HG03575 (cell line): ENCODE measurements at regions not wholly inside any gene's neighbourhood (a gene's known extent, or its start where the extent isn't known, plus 50 kb on each side); places are given as distances from the start of the nearest gene placed in this dataset.

Experiments
- ATAC-seq: cut with Tn5 transposase; IDR thresholded peaks from one replicate; pipeline ENCODE4 v1.9.1; 2021; ENCODE audit not compliant: unreplicated experiment, insufficient number of reproducible peaks, low FRiP score; ENCODE audit errors: extremely low read depth

GRCh38 chr2:156023229-156023869 is 309.2 kb downstream of the NR4A2 start:
- ATAC-seq: peak; percentile 69

DNA sequence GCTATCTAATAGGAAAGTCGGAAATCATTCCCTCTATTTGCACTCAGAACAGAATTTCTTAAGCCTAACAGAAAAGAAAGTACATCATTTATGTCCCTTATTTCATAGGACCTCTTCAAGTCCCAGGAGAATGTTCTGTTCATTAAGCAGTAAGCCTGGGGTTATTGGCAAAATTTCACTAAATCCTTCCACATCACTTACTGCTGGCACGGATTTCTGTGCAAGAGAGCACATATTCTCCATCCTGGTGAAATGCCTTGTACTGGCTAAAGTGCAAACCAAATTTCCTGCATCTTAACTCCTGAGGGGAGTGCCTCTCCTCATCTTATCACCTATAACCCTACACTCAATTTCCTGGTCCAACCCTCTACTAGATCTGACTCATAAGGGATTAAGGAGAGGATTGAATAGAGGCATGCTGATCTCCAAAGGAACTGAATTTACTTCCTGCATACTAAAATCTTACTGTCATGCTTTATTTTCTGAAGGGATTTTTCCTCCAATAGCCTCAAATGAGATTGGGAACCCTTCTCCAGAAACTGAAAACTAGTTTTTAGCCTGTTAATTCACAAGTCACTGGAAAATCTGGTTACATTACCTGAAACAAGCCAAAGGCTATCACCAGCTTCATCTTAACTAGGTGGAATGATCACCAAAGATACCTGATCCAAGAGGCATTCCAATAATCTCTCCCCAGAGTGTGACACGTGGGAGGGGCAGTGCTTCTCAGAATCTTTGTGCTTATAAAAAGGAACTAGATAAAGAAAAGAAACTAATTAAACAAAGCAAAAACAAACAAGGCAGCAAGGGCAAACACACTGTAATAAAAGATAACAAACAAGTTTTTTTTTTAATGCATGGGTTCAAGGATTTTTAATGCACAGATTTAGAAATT is 311.1 kb downstream of the NR4A2 start:
- no peak for ATAC-seq

DNA sequence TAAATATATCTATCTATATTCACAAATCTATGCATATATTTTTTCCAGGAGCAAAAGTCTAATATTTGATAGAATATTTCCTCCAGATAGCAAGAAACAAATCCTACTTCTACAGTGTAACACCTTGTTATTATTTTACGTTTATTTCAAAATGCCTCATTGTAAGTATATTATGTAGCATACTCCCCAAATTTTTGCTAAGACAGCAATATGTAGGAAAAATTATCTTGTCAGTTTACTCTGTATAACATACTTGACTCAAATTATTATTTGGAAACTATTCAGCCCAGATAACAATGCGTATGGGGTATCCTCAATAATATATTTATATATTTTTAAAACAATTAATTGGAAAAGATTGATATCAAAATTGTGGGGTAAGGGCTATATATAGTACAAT is 313.2 kb downstream of the NR4A2 start:
- no peak for ATAC-seq

DNA sequence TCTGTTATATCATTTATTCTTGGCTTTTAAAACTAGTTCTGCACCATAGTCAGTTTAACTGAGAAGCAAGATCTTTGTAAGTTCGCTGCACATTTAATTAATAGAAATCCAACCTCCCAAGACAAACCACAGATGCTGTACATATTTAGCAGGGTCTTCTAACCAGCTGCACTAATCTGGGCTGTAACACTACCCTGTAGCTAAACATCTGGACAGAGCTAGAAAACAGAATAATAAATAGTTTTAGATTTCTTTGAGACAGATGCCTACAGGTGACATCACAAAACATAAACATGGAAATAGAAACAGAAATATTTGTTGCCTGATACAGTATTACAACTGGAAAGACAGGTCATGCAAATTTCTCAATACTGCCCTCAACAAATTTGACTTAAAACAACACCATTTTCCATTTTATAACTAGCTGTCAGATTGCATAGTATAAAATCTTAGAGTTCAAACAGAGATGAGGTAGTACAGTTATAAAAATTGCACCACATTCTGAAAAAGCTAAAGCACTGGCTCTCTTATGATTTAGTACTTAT is 315.1 kb downstream of the NR4A2 start:
- ATAC-seq: no peak

DNA sequence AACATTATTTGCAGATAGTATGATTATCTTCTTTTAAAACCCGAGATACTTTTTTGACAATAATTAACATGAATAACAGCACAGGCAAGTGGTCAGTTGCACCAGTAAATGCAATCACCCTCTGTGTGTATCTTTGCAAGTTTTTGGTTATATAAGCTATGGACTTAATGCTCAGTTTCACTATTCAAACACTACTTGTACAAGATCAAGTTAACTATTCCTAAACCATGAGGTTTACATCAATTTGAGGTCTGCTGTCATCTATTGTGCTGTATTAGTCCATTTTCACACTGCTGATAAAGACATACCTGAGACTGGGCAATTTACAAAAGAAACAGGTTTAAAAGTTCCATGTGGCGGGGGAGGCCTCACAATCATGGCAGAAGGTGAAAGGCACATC is 323.2 kb downstream of the NR4A2 start:
- ATAC-seq: no peak

GRCh38 chr2:156006721-156007618 is 325.6 kb downstream of the NR4A2 start:
- no peak for ATAC-seq

DNA sequence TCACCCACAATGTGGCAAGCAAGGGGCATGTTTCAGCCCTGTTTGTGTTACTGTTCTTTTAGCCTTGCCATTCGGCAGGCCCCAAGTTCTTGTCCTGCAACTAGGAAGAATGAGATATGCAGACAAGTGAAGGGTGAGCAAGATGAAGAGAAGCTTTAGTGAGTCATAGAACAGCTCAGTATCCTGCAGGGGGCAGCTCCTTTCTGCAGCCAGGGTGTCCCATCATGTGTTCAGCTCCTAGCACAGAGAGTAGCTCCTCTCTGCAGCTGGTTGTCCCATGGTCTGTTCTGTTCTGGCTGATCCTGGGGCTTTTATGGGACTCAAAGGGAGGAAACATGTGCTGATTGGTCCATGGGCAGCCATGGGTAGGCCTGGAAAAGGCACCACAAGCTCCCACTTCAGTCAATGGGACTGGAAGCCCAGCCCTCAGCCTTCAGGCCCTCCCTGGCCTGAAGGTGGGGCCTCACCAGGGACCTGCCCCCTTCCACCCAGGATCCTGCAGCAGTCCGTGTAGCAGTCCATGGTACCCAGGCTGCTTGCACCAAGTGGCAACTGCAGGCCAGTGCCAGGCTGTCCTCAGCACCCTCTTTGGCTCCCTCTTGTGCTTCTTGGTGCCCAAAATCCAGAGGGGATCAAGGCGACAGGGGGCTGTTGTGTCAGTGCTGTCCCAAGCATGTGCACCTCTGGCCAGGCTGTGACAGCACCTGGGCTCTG is 326.4 kb downstream of the NR4A2 start:
- no peak for ATAC-seq

DNA sequence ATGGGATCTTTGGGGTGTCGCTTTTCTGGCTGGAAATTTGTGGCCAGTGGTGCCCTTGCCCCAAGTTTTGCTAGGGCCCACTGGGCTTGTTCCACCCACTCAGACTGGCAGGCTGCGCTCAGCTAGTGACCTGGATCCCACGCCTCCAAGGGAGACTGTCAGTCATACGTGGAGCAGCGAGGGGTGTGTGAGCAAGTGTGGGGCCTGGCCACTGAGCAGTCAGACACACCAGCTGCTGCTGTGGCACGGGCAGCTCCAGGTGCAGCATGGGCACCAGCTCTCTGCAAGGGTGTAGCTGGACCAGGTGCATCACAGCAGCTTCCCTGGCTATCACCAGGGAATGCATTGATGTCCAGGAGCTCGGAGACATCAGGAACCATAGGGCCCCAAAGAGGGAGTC is 327.0 kb downstream of the NR4A2 start:
- no peak for ATAC-seq

DNA sequence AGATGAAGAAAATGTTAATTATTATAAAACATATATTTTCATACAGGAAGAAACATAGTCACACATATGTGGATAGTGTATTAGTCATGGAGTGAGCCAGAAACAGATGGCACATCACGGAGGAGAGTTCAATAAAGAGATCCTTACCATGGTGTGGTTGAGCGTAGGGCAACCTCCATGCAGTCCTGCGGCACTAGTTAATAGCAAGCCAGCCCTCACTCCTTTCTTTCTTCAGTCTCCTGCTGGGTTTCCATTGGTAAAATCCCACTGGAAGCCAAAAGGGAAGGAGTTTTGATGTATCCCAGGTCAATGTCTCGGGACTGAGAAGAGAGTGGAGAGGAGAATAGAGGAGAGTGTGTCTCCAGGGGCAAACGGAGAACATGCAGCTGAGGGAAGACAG is 328.1 kb downstream of the NR4A2 start:
- no peak for ATAC-seq

DNA sequence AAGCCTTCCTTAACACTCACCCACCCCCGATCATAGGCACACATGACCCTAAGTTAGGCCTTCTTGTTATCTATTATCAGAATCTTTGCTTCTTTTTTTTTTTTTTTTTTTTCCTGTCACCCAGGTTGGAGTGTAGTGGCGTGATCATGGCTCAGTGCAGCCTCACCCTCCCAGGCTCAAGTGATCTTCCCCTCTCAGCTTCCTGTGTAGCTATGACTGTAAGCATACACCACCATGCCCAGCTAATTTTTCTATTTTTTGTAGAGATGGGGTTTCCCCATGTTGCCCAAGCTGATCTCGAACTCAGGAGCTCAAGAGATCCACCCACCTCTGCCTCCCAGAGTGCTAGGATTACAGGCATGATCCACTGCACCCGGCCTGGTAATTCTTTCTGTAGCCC is 328.7 kb downstream of the NR4A2 start:
- no peak for ATAC-seq

- no peak for ATAC-seq
Measured at GRCh38 chr2:156001851-156002250, 330.7 kb downstream of the NR4A2 start.

- no peak for ATAC-seq
Measured at GRCh38 chr2:155997538-155997937, 335.0 kb downstream of the NR4A2 start.

- no peak for ATAC-seq
Measured at GRCh38 chr2:155994315-155994714, 338.2 kb downstream of the NR4A2 start.

DNA sequence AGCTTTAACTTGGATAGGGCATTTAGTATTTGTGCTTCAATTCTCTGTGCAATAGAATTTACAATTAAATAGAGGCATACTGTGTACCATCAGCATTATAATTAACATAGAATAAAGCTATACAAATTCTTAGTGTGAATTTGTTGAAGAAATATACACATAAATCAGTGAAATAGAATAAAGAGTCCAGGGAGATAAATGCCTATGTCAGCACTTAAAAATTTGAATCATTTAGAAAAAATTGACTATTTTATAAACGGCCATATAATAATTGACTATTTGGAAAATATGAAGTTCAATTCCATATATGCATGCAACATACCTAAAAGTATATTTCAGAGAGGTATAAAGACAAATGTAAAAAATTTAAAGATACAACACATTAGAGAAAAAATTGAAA is 348.7 kb downstream of the NR4A2 start:
- ATAC-seq: no peak

DNA sequence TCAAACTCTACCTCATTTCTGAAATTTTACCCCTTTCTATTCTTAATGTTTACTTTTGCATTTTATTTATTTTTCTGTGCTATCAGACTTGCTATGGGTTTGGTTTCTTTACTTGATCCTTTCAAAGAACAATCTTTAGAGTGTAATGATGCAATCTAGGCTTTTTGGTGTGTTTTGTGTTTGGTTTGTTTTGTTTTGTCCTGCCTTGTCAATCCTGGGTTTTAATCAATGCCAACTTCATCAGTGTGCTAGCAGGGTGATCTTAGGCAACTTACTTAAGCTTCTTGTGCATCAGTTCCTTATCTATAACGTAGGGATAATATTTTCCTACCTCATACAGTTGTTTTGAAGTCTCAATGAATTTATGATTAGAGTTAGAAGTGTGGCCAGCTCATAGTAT is 350.4 kb downstream of the NR4A2 start:
- ATAC-seq: no peak

GRCh38 chr2:155980941-155981560 is 351.5 kb downstream of the NR4A2 start:
- peak; percentile 73 for ATAC-seq

- no peak for ATAC-seq
Measured at GRCh38 chr2:155975734-155976133, 356.8 kb downstream of the NR4A2 start.

GRCh38 chr2:155972916-155973315 is 359.6 kb downstream of the NR4A2 start:
- no peak for ATAC-seq
